ENCODE measurements at regions not wholly inside any gene's neighbourhood (a gene's known extent, or its start where the extent isn't known, plus 50 kb on each side); places are given as distances from the start of the nearest gene placed in this dataset.

DNA sequence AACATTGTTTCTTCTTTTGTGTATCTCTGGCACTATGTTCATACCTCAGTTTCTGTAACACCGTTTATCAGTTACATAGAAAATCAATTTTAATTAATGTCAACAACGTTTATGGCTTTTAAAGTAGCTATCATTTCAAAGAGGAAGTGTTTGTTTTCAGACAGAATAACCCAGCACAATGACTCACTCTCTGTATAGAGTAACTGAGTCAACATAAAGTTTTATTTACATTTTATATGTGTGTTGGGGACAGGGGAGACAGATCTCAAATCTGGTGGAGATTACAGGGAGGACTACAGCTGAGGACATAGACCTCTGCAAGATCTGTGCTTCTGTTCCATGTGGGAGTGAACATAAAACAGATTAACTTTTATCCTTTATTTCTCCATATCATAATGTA lies 2590.1 kb downstream of the PCDH9 start:
- no peak for TF ChIP-seq YY1 (IDR thresholded peaks at IDR 0.05; ENCODE audit: insufficient read depth, insufficient read length)
- no peak for TF ChIP-seq ZNF274 (IDR thresholded peaks at IDR 0.05; ENCODE audit: low read depth, low read length)
- TF ChIP-seq SUZ12 (IDR thresholded peaks at IDR 0.05; ENCODE audit: extremely low read depth, insufficient read depth, insufficient read length), result no peak
